NCI-H146 (cell line): ENCODE measurements at regions not wholly inside any gene's neighbourhood (a gene's known extent, or its start where the extent isn't known, plus 50 kb on each side); places are given as distances from the start of the nearest gene placed in this dataset.
"Not testable (repeated sequence)": the region's sequence is repeated elsewhere in the genome, so short reads cannot be mapped to it uniquely, and the experiment has no call there.

ENCODE experiments used
- DNase-seq: peaks from one replicate; lab custom pipeline; 2025; lab: John Stamatoyannopoulos, UW

- no peak for DNase-seq
These were observed 103.1 kb upstream of the DAZL start for GRCh38 chr3:16708285-16708684.

DNA sequence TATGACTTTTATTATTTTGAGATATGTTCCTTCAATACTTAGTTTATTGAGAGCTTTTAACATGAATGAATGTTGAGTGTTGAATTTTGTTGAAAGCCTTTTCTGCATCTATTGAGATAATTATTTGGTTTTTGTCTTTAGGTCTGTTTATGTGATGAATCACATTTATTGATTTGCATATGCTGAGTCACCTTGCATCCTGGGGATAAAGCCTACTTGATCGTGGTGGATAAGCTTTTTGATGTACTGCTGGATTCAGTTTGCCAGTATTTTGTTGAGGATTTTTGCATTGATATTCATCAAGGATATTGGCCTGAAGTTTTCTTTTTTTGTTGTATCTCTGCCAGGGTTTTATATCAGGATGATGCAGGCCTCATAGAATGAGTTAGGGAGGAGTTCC lies 106.5 kb upstream of the DAZL start:
- DNase-seq: not testable (repeated sequence)

- DNase-seq: no peak
These were observed 110.1 kb upstream of the DAZL start for GRCh38 chr3:16715281-16715680.

DNA sequence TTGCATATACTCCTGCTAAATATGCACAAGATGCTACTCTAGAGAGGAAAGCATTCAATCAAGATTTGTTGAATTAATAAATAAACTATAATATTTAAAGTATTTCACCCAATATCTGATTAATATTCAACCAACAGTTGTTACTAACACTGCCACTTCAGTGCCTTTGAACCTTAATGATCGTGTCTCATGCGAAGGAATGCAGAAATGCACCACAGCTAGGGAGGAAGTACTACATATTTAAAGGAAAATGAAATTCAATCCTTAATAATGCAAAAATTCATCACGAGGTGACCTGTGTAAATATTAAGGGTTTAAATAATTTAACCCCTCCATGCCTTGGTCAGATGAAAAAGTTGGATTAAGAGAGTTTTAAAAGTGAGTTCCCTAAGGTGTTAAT lies 114.2 kb upstream of the DAZL start:
- no peak for DNase-seq

DNA sequence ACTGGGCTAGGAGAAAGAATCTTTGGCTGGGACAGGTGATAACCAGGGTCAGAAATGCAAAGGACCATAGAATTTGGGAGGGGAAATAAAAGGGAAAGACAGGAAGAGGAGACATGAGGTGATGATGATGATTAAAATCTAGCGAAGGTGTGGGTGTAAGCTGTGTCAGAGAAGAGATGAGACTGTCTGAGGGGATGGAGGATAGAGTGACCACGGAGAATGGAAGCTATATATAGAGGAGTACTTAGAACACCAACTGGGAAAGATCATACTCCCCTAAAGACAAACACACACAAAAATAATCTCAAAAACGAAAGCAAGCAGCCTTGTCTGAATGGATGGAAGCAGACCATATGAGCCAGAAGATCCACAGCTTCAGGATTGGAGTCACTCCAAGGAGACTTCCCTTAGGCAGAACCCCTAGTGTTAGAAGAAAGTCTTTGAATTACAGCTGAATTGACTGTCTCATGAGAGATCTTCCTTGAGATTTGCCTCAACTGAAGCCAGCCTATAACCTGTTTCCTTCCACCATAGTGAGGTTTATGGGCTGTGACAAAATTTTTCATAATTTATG lies 115.2 kb upstream of the DAZL start:
- DNase-seq: no peak

DNA sequence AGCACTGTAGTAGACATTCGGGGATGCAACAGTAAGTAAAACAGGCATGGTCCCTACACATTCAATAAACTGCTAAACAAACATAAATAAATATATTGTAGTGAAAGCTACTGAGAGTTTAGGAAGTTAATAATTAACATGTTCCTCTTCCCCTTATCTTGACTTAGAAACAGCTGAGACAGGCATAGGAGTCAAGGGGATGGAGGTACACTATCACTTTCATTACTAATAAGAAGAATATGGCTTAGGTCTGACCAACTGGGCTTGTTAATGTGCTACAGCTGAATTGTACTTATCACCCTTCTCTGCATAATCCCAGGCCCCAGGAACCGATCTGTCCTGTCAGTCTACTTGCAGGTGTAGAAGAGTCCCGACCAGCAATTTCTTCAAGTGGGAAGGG lies 116.3 kb upstream of the DAZL start:
- DNase-seq: no peak

DNA sequence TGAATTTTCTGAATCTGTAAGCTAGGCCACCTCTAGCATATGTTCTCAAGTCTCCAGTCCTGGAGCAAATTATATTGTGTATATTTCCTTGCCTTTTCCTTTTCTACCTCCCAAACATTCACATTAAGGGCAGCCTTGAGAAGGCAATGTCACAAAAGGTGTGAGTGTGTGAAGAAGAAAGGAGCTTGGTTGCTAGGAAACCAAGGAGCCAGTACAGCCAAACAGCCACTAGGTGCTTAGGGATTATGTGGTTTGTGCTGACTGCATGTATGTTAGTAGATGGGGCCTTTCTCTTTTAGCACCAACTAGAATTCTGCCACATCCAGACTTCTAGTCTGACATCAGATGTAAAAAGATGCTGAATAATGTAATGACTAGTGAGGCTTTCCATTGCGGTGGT lies 118.8 kb upstream of the DAZL start:
- no peak for DNase-seq

GRCh38 chr3:16724487-16724886 lies 119.3 kb upstream of the DAZL start:
- DNase-seq: no peak

GRCh38 chr3:16725972-16726371 lies 120.7 kb upstream of the DAZL start:
- no peak for DNase-seq

- DNase-seq: no peak
These were observed 123.8 kb upstream of the DAZL start for GRCh38 chr3:16728770-16729745.

- DNase-seq: no peak
These were observed 133.2 kb upstream of the DAZL start for GRCh38 chr3:16738451-16738850.

DNA sequence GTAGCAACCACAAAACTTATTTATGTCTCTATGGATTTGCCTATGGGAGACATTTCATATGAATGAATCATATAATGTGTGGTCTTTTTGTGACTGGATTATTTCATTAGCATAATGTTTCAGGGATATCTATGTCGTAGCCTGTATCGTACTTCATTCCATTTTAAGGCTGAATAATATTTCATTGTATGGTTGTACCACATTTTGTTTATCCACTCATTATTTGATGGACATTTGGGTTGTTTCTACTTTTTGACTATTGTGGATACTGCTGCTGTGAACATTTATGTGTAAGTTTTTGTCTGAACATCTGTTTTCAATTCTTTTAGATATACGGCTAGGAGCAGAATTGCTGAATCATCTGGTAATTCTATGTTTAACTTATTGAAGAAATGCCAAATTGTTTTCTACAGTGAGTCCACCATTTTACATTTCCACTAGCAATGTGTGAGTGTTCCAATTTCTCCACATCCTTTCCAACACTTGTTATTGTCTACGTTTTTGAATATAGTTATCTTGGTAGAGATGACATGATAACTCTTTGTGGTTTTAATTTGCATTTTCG lies 134.4 kb upstream of the DAZL start:
- no peak for DNase-seq

DNA sequence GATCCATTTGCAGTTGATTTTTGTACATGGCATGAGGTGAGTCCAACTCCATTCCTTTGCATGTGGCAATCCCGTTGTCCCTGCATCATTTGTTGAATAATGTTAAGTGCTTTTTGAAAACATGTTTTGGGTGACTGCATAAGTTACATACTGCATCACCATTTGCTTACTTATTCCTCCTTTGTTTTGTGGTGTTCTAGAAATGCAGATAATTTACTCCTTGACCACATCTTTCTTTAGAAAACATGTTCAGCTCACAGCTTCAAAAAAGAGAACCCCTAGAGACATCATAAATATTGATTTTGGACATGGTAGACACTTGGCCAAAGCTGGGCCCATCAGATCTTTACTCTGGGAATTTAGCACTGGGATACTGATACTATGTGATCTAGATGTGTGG lies 135.3 kb upstream of the DAZL start:
- no peak for DNase-seq

GRCh38 chr3:16741103-16741758 lies 136.0 kb upstream of the DAZL start:
- DNase-seq: no peak

- no peak for DNase-seq
These were observed 136.7 kb upstream of the DAZL start for GRCh38 chr3:16741890-16742289.

DNA sequence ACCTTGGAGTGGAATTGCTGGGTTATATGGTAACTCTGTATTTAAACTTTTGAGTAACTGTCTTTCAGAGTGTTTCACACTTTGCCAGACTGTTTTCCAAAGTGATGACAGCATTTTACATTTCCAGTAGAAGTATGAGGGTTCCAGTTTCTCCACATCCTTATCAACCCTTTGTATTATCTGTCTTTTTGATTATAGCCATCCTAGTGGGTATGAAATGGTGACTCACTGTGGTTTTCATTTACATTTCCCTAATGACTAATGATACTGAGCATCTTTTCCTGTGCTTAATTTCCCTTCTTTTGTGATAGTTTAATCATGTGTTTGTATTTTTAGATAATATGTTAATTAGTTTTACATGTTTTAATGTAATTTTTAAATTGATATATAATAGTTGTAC lies 138.1 kb upstream of the DAZL start:
- no peak for DNase-seq

DNA sequence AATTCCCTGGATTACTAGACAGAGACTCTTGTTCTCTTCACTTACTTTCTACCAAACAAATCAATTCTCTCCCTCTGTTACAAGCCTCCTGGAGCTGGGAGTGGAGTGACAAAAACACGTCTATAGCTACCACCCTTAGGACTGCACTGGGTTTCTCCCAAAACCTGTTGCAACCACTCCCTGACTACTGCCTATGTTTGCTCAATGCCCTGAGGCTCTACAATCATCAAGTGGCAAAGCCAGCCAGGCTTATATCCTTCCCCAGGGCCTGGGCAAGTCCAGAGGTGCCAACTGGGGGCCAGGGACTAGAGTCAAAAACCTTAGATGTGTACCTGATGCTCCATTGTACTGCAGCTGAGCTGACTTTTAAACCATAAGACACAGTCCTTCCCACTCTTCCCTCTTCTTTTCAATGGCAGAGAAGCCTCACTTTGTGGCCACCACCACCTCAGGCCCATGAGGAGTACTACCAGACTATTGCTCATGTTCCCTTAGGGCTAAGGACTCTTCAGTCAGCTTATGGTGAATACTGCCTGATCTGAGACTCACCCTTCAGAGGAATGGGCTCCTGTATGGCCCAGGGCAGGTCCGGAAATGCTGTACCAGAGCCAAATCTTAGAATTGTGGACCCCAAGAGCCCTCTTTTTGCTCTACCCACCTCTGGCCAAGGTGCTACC lies 125.4 kb upstream of the PLCL2 start:
- DNase-seq: no peak

DNA sequence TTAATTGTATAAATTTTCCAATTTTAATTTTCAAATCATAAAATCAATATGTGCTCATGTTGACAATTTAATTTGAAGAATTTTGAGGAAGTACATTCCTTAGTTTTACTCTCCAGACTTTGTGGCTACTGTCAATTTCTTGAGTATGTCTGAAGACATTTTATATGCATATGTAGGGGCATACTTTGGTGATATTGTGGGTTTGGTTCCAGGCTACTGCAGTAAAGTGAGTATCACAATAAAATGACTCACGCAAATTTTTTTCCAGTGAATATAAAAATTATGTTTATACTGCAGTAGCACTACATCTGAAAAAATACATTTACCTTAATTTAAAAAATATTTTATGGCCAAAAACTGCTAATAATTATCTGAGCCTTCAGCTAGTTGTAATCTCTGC lies 123.2 kb upstream of the PLCL2 start:
- no peak for DNase-seq

DNA sequence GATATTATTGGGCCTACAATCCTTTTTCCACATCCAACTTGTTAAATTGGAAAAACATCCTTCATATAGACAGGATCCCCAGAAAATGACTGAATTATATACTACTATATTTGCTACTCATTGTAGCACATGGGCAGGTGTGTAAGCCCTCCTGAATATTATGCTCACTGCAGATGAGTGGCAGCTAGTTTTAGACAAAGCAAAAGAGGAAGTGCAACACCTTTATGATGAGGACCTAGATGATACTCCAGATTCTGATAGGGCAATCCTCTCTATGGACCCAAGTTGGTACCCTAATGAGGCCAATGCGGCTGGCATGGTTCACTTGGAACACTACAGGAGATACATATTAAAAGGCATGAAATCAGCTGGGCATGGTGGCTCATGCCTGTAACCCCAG lies 119.1 kb upstream of the PLCL2 start:
- DNase-seq: no peak

DNA sequence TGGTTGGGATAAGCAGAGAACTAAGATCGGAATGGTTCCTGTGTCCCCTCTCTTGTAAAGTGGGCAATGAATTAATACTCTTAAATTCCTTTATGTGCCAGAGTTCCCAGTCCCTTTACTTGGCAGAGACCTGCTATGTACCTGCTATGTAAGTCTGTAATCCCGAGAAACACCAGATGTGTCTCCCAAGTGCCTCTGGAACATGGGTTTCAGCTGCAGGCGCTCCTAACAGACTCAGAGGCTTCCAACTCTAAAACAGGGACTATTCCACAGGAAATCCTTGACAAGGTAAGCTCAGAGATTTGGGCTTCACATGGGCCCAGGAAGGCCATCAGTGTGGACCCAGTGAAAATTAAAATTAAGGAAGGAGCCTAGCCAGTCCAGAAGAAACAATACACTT lies 117.7 kb upstream of the PLCL2 start:
- no peak for DNase-seq

DNA sequence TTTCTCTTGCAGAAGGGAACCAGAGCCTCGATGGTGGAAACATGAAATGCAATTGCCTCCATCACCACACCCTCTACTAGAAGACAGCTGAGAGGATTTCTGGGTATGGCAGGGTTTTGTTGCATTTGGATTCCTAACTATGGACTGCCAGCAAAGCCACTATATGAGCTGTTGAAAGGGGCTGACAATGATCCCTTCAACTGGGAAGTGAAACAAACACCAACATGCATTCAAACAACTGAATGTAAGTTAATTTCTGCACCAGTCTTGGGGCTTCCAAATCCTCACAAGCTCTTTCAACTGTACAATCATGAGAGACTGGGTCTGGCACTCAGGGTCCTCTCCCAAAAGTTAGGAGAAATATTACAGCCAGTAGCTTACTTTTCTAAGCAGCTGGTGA lies 116.7 kb upstream of the PLCL2 start:
- no peak for DNase-seq

DNA sequence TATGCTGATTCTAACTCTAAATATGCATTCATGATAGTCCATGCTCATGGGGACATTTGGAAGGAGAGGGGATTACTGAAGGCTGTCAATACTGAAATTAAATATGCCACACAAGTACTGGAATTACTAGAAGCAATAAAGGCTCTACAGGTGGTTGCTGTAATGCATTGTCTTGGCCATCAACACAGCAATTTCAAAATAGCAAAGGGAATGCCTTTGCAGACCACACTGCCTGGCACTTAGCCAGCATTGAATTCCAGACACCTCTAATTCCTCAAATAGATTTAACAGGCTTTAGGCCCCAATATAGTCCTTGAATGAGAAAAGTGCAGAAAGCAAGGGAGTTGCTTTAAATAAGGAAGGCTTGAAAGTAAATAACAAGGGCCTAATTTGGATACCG lies 115.8 kb upstream of the PLCL2 start:
- DNase-seq: no peak
